Spleen (tissue), 11 donors: ENCODE measurements at regions not wholly inside any gene's neighbourhood (a gene's known extent, or its start where the extent isn't known, plus 50 kb on each side); places are given as distances from the start of the nearest gene placed in this dataset.
A peak's percentile ranks its signal among the peaks of the same experiment; 100 is the strongest.

Source experiments
- DNase-seq: peaks from one replicate; pipeline ENCODE4 v3.0.0-alpha.2; 2020
- H3K27ac ChIP-seq, 8 donors: fragments of 200-600 bp; sonication (generic) in 7 of 8; 1 replicate in 4 of 8; 2 replicates in 4 of 8; pipeline versions ENCODE4 v1.5.0 to v1.8.0; 2016 to 2021; ENCODE audit warnings: inconsistent platforms in 4 of 8, mild to moderate bottlenecking in 4 of 8, moderate library complexity in 1 of 8
- H3K27me3 ChIP-seq, 7 donors: fragments of 200-600 bp; sonication (generic) in 6 of 7; replicated peaks in 1 of 7; 1 replicate in 4 of 7; 2 replicates in 3 of 7; pipeline versions ENCODE4 v1.5.0 to v1.8.0; 2016 to 2021; ENCODE audit warnings: inconsistent platforms in 3 of 7, mild to moderate bottlenecking in 1 of 7
- H3K36me3 ChIP-seq, 6 donors: fragments of 200-600 bp; sonication (generic) in 5 of 6; 1 replicate in 4 of 6; 2 replicates in 2 of 6; pipeline versions ENCODE4 v1.5.0 to v1.8.0; 2016 to 2021; ENCODE audit warnings: inconsistent platforms in 2 of 6
- H3K4me1 ChIP-seq, 6 donors: fragments of 200-600 bp; sonication (generic) in 5 of 6; 1 replicate in 3 of 6; 2 replicates in 3 of 6; pipeline versions ENCODE4 v1.5.0 to v1.8.0; 2016 to 2021; ENCODE audit warnings: inconsistent platforms in 3 of 6
- H3K4me3 ChIP-seq, 8 donors: fragments of 200-600 bp; sonication (generic) in 7 of 8; 1 replicate in 4 of 8; 2 replicates in 4 of 8; pipeline versions ENCODE4 v1.5.0 to v1.8.0; 2016 to 2021; ENCODE audit warnings: inconsistent platforms in 4 of 8, mild to moderate bottlenecking in 4 of 8, moderate library complexity in 2 of 8
- H3K9me3 ChIP-seq, 8 donors: fragments of 200-600 bp; sonication (generic) in 7 of 8; 1 replicate in 4 of 8; 2 replicates in 4 of 8; pipeline versions ENCODE4 v1.5.0 to v1.8.0; 2016 to 2021; ENCODE audit warnings: inconsistent platforms in 4 of 8
- CTCF ChIP-seq, 11 experiments: fragments of 200-600 bp in 7 of 11; fragments of 450-650 bp in 4 of 11; sonication (generic) in 4 of 11; IDR thresholded peaks in 8 of 11; conservative IDR thresholded peaks in 3 of 11; 1 replicate in 7 of 11; 2 replicates in 4 of 11; pipeline versions ENCODE4 v1.4.0 to v1.8.0; 2016 to 2021; ENCODE audit warnings: antibody characterized with exemption in 11 of 11, inconsistent platforms in 4 of 11, mild to moderate bottlenecking in 1 of 11
- POLR2A ChIP-seq, 3 donors: fragments of 450-650 bp; IDR thresholded peaks; one replicate each; pipeline ENCODE4 v1.5.1; 2017; ENCODE audit warnings: antibody characterized with exemption in 3 of 3, mild to moderate bottlenecking in 1 of 3
- POLR2AphosphoS5 ChIP-seq, 3 donors: sonication (generic); formaldehyde crosslinking; IDR thresholded peaks; one replicate each; pipeline ENCODE4 v1.5.1; 2017; ENCODE audit warnings: antibody characterized with exemption in 3 of 3
- WGBS, 5 donors: extraction: QIAGEN DNeasy Blood & Tissue Kit in 3 of 5; methylation state at CpG; one replicate each; pipeline versions ENCODE4 v1.1.5 to v1.1.7; 2013 to 2018; 5-methylcytosine and 5-hydroxymethylcytosine counted together
- intact Hi-C: fragments of 100-400 bp; cut with DNase I; formaldehyde crosslinking; loops from one replicate; pipeline ENCODE4 v1.15.0; 2023; ENCODE audit warnings: low total_unique reads
- donor health status: healthy with polysubstance abuse.
- donor health status: DM: no; HTN: no; CAD: no; lungs with moderate emphysema.
- donor health status: DM: no; HTN: no; CAD: no.
- donor health status: Bipolar disorder and iron deficiency.
- donor health status: healthy.
- donor health status: DM: no; HTN: no; CAD: no.
- donor health status: DM: yes; HTN: yes; CAD: no.

- H3K4me3 ChIP-seq = no peak overlapping the region
- 54 to 91% (median 62%) methylated on average over 1 of the region's 1 CpG for WGBS, 5 donors
- intact Hi-C loops = no loop called here
- no peak overlapping the region for H3K27ac ChIP-seq
- H3K36me3 ChIP-seq = no peaks in the 10 kb centered on the region
- H3K9me3 ChIP-seq = peaks cover 0 to 10% (median 4%) of the 10 kb centered on the region in 8 donors
- no peak for DNase-seq
- no peaks in the 10 kb centered on the region for H3K4me1 ChIP-seq
- TF ChIP-seq CTCF (IDR thresholded peaks at IDR 0.05 in 8 of 11, conservative IDR thresholded peaks at IDR 0.05 in 3 of 11) = no peak
- no peak for TF ChIP-seq POLR2A (IDR thresholded peaks at IDR 0.05)
- no peak for TF ChIP-seq POLR2AphosphoS5 (IDR thresholded peaks at IDR 0.05)
- H3K27me3 ChIP-seq = no peaks in the 10 kb centered on the region
These were observed 480.3 kb downstream of the MRPL39 start for GRCh38 chr21:25127007-25127406.

GRCh38 chr21:25126564-25126963 is 480.7 kb downstream of the MRPL39 start:
- no peaks in the 10 kb centered on the region for H3K36me3 ChIP-seq
- H3K27ac ChIP-seq = no peak overlapping the region
- 65 to 81% (median 78%) methylated on average over 3 of the region's 3 CpGs for WGBS, 5 donors
- intact Hi-C loops = no loop called here
- H3K4me3 ChIP-seq = no peak overlapping the region
- no peaks in the 10 kb centered on the region for H3K27me3 ChIP-seq
- H3K4me1 ChIP-seq = no peaks in the 10 kb centered on the region
- DNase-seq = no peak
- peaks cover 0 to 6% (median under 1%) of the 10 kb centered on the region in 8 donors for H3K9me3 ChIP-seq
- TF ChIP-seq POLR2AphosphoS5 (IDR thresholded peaks at IDR 0.05) (no peak), POLR2A (IDR thresholded peaks at IDR 0.05) (no peak), CTCF (IDR thresholded peaks at IDR 0.05 in 8 of 11, conservative IDR thresholded peaks at IDR 0.05 in 3 of 11) (no peak)

- Histone ChIP-seq H3K27me3 (no peaks in the 10 kb centered on the region), H3K4me3 (no peak overlapping the region), H3K9me3 (no peaks in the 10 kb centered on the region), H3K4me1 (no peaks in the 10 kb centered on the region), H3K36me3 (no peaks in the 10 kb centered on the region), H3K27ac (no peak overlapping the region)
- WGBS, 5 donors = 92 to 96% (median 93%) methylated on average over 13 of the region's 13 CpGs
- no peak for TF ChIP-seq POLR2A (IDR thresholded peaks at IDR 0.05)
- TF ChIP-seq CTCF (IDR thresholded peaks at IDR 0.05 in 8 of 11, conservative IDR thresholded peaks at IDR 0.05 in 3 of 11) = no peak
- TF ChIP-seq POLR2AphosphoS5 (IDR thresholded peaks at IDR 0.05) = no peak
- DNase-seq = peak; percentile 52
- intact Hi-C loops = no loop called here
These were observed 488.6 kb downstream of the MRPL39 start for GRCh38 chr21:25118648-25119047.

- intact Hi-C loops = no loop called here
- Histone ChIP-seq H3K9me3 (no peaks in the 10 kb centered on the region), H3K36me3 (no peaks in the 10 kb centered on the region), H3K4me1 (no peaks in the 10 kb centered on the region), H3K4me3 (no peak overlapping the region), H3K27ac (no peak overlapping the region), H3K27me3 (no peaks in the 10 kb centered on the region)
- TF ChIP-seq CTCF (IDR thresholded peaks at IDR 0.05 in 8 of 11, conservative IDR thresholded peaks at IDR 0.05 in 3 of 11) (no peak), POLR2A (IDR thresholded peaks at IDR 0.05) (no peak), POLR2AphosphoS5 (IDR thresholded peaks at IDR 0.05) (no peak)
- 52 to 85% (median 81%) methylated on average over 1 of the region's 1 CpG for WGBS, 5 donors
- no peak for DNase-seq
These were observed 492.3 kb downstream of the MRPL39 start for GRCh38 chr21:25115021-25115420.
